ENCODE measurements at regions not wholly inside any gene's neighbourhood (a gene's known extent, or its start where the extent isn't known, plus 50 kb on each side); places are given as distances from the start of the nearest gene placed in this dataset.

DNA sequence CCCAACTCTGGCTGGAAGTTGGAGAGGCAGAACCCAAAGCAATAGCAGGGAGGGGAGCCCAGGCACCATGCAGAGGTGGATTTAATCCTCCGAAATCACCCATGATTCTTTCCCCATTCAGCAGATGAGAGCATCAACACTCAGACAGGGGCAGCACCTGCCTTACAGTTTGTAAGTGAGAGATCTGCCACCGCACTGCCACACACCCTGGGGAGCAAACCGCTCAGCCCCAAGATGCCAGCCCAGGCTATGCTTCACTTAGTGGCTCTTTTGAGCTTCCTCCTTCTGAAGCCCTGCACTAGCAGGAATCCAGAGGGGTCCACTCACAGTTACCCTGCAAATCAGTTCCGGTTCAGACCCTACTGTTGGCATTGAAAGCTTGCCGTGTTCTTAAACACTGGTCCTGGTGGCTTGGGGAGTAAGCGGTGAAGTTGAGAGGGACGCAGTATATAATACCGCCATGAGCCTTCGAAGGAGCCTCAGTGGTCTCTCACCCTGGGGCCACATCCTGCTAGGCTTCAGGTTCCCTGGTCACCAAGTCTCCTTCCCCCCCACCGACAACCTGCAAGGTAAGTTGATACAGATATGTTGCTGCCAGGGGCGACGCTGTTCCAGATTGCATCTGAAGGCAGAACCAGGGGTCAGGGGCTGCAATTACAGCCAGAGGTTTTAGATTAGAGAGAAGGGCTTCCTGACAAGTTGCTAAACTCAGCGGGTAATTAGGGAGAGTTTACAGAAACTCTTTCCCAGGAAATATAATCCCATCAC is 72.0 kb upstream of the CCND2 start:
- ATAC-seq (ENCODE audit: insufficient number of reproducible peaks, low FRiP score, low read depth) (no peak), DNase-seq (ENCODE audit: low spot score) (no peak)
- no peak overlapping the region for H3K27ac ChIP-seq
- no peaks in the 10 kb centered on the region for H3K36me3 ChIP-seq
- H3K27me3 ChIP-seq (replicated peaks; ENCODE audit: insufficient read depth): no peaks in the 10 kb centered on the region
- no peak for TF ChIP-seq CTCF (IDR thresholded peaks at IDR 0.05)
- H3K9me3 ChIP-seq: no peaks in the 10 kb centered on the region
- no peak overlapping the region for H3K4me3 ChIP-seq
- H3K4me1 ChIP-seq (ENCODE audit: control insufficient read depth in 1 of 2, low read depth in 2 of 2): no peaks in the 10 kb centered on the region

DNA sequence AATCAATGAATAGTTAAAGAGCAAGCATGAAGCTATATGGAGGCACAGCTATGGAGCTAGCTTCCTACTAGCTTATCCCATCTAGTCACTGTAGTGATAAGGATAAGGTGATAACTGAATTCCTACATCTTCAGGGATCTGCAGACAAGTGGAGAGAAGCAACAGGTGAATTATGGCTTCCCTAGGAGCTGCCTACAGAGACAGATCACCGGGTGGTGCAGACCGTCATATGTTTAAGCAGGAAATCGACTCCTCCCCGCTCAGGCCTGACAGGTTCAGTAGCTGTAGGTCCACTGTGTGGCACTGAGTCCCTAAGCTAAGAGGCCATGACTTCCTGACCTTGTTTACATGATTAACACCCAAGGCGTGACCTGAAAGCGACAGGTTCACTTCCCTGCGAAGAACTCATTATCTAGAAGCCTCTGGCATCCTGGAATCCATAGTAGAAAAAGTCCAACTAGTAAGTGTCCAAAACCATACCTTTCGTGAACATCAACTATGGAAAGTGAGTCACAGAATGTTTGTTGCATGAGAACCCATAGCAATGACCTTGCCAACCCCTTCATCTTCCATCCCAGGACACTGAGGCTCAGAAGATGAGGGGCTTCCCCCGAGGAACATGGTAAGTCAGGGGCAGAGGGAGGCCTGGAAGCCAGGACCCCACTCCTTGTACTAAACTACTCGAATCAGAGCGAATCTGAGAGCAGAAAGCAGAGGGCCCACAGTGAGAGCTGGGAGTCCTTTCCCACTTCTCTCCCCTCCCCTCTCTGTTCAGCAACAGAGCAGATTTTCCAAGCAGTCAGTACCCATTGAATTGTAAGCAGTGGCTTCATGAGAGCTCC is 75.4 kb upstream of the CCND2 start:
- Histone ChIP-seq H3K9me3 (no peaks in the 10 kb centered on the region), H3K4me1 (ENCODE audit: control insufficient read depth in 1 of 2, low read depth in 2 of 2) (no peaks in the 10 kb centered on the region), H3K4me3 (no peak overlapping the region), H3K27ac (no peak overlapping the region), H3K27me3 (replicated peaks; ENCODE audit: insufficient read depth) (no peaks in the 10 kb centered on the region), H3K36me3 (no peaks in the 10 kb centered on the region)
- DNase-seq (ENCODE audit: low spot score) (no peak), ATAC-seq (ENCODE audit: insufficient number of reproducible peaks, low FRiP score, low read depth) (no peak)
- no peak for TF ChIP-seq CTCF (IDR thresholded peaks at IDR 0.05)

DNA sequence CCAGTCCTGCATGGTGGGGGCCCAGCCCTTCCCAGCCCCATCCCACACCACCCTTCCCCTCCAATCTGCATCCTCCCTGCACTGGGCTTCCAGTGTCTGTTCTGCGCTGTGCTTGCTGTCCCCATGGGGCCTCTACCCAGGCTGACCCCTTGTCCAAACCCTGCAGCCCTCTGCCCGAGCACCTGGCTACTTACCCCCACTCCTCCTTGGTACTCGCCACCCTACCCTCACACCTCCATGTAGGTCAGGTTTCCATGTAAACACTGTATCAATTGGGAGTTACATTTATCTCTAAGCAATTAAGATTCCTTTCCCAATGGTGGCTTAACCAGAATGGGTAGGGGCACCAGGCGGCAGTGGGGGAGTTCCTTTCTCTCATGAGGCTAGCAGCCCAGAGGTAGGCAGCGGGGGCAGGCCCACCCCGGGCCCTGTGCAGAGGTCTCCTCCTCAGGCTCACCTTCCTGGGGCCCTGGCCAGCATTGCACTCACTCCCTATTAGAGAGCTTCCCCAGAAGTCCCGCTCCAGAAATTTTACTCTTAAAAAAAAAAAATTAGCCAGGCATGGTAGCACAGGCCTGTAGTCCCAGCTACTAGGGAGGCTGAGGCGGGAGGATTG is 76.6 kb upstream of the CCND2 start:
- no peak for DNase-seq (ENCODE audit: low spot score)
- Histone ChIP-seq H3K36me3 (no peaks in the 10 kb centered on the region), H3K4me1 (ENCODE audit: control insufficient read depth in 1 of 2, low read depth in 2 of 2) (no peaks in the 10 kb centered on the region), H3K27me3 (replicated peaks; ENCODE audit: insufficient read depth) (no peaks in the 10 kb centered on the region), H3K9me3 (no peaks in the 10 kb centered on the region), H3K4me3 (no peak overlapping the region), H3K27ac (no peak overlapping the region)
- no peak for TF ChIP-seq CTCF (IDR thresholded peaks at IDR 0.05)
- ATAC-seq (ENCODE audit: insufficient number of reproducible peaks, low FRiP score, low read depth): no peak

GRCh38 chr12:4194668-4195067 is 78.9 kb upstream of the CCND2 start:
- Histone ChIP-seq H3K36me3 (no peaks in the 10 kb centered on the region), H3K9me3 (no peaks in the 10 kb centered on the region), H3K27ac (no peak overlapping the region), H3K4me3 (no peak overlapping the region), H3K27me3 (replicated peaks; ENCODE audit: insufficient read depth) (no peaks in the 10 kb centered on the region), H3K4me1 (ENCODE audit: control insufficient read depth in 1 of 2, low read depth in 2 of 2) (no peaks in the 10 kb centered on the region)
- no peak for DNase-seq (ENCODE audit: low spot score)
- no peak for ATAC-seq (ENCODE audit: insufficient number of reproducible peaks, low FRiP score, low read depth)
- TF ChIP-seq CTCF (IDR thresholded peaks at IDR 0.05): no peak

DNA sequence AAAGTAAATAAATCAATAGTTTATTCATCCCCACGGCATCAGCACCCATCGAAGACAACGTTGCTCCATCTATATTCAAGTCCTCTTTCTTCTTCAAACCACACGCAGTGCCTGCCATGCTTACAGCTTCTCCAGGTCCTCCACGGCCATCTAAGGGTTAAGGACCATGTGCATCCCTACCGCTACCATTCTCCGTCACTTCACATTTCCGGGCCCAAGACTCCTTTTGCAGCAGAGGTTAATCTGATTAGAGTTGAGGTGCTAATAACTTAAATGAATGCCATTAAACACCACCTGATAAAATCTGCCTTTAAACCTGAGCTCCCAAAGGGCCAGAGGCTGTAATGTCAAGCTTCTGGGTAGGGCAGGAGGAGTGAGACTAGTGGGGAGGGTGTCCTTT is 79.7 kb upstream of the CCND2 start:
- no peaks in the 10 kb centered on the region for H3K36me3 ChIP-seq
- H3K4me1 ChIP-seq (ENCODE audit: control insufficient read depth in 1 of 2, low read depth in 2 of 2): no peaks in the 10 kb centered on the region
- no peaks in the 10 kb centered on the region for H3K27me3 ChIP-seq (replicated peaks; ENCODE audit: insufficient read depth)
- H3K27ac ChIP-seq: no peak overlapping the region
- DNase-seq (ENCODE audit: low spot score) (no peak), ATAC-seq (ENCODE audit: insufficient number of reproducible peaks, low FRiP score, low read depth) (no peak)
- no peak overlapping the region for H3K4me3 ChIP-seq
- H3K9me3 ChIP-seq: no peaks in the 10 kb centered on the region
- TF ChIP-seq CTCF (IDR thresholded peaks at IDR 0.05): no peak
